OCI-LY7 (cell line): ENCODE measurements at regions not wholly inside any gene's neighbourhood (a gene's known extent, or its start where the extent isn't known, plus 50 kb on each side); places are given as distances from the start of the nearest gene placed in this dataset.
A peak's percentile ranks its signal among the peaks of the same experiment; 100 is the strongest.
"Not testable (repeated sequence)": the region's sequence is repeated elsewhere in the genome, so short reads cannot be mapped to it uniquely, and the experiment has no call there.

ENCODE experiments used
- BruUV-seq: library from RNA; stranded (reverse); fragments of 400-500 nt; replicated peaks from 2 replicates; lab custom pipeline; 2021; lab: Mats Ljungman, UMichigan
- CTCF ChIA-PET: fragments of 300-600 bp; sonication (Branson Sonifier 250); formaldehyde crosslinking; loops from one replicate; lab custom pipeline; 2022; ENCODE audit warnings: antibody characterized with exemption; ENCODE audit not compliant: unreplicated experiment; lab: Charles Lee
- POLR2A ChIA-PET: fragments of 300-600 bp; sonication (Branson Sonifier 250); formaldehyde crosslinking; loops from one replicate; lab custom pipeline; 2022; ENCODE audit warnings: antibody characterized with exemption; lab: Charles Lee
- DNase-seq: peaks from one replicate; pipeline ENCODE4 v3.0.0-alpha.2; 2015; ENCODE audit warnings: low spot score
- H2AFZ ChIP-seq: fragments of 200-600 bp; sonication (generic), shearing (Covaris generic); 2 replicates; pipeline ENCODE4 v1.6.1; 2014; ENCODE audit warnings: mild to moderate bottlenecking, antibody characterized with exemption, low read length, moderate library complexity
- H3K27ac ChIP-seq: fragments of 200-600 bp; sonication (generic); 2 replicates; pipeline ENCODE4 v1.5.1; 2014; ENCODE audit warnings: mixed run types, low read depth, mild to moderate bottlenecking, moderate library complexity, low read length, inconsistent platforms; ENCODE audit not compliant: poor library complexity, severe bottlenecking
- H3K36me3 ChIP-seq: fragments of 200-600 bp; sonication (generic); 2 replicates; pipeline ENCODE4 v1.6.1; 2014; ENCODE audit warnings: mild to moderate bottlenecking, antibody characterized with exemption, low read length, moderate library complexity, mixed read lengths; ENCODE audit not compliant: insufficient read depth
- H3K4me1 ChIP-seq: fragments of 200-600 bp; sonication (generic); 2 replicates; pipeline ENCODE4 v1.5.1; 2014; ENCODE audit warnings: mild to moderate bottlenecking, low read length; ENCODE audit not compliant: insufficient read depth, poor library complexity, severe bottlenecking
- H3K4me2 ChIP-seq: fragments of 200-600 bp; sonication (generic); 2 replicates; pipeline ENCODE4 v1.6.1; 2014; ENCODE audit warnings: mild to moderate bottlenecking, low read length
- H3K4me3 ChIP-seq: fragments of 200-600 bp; sonication (generic); 2 replicates; pipeline ENCODE4 v1.5.1; 2014; ENCODE audit warnings: mild to moderate bottlenecking, low read depth, low read length; ENCODE audit not compliant: poor library complexity, severe bottlenecking
- H3K79me2 ChIP-seq: fragments of 200-600 bp; sonication (generic); 2 replicates; pipeline ENCODE4 v1.6.1; 2016; ENCODE audit warnings: low read depth, mild to moderate bottlenecking, low read length, moderate library complexity, mixed read lengths; ENCODE audit not compliant: insufficient read depth
- H3K9me2 ChIP-seq: fragments of 200-600 bp; sonication (generic); 2 replicates; pipeline ENCODE4 v1.6.1; 2016; ENCODE audit warnings: mild to moderate bottlenecking, low read length, mixed read lengths; ENCODE audit not compliant: insufficient read depth
- H3K9me3 ChIP-seq: fragments of 200-600 bp; sonication (generic); 2 replicates; pipeline ENCODE4 v1.6.1; 2014; ENCODE audit warnings: mild to moderate bottlenecking, mixed run types, low read length, mixed read lengths
- H4K20me1 ChIP-seq: fragments of 200-600 bp; sonication (generic); 2 replicates; pipeline ENCODE4 v1.6.1; 2014; ENCODE audit warnings: mild to moderate bottlenecking, antibody characterized with exemption, low read length, moderate library complexity, mixed read lengths; ENCODE audit not compliant: insufficient read depth
- EZH2phosphoT487 ChIP-seq: fragments of 200-600 bp; sonication (generic); IDR thresholded peaks from 2 replicates; pipeline ENCODE4 v1.6.1; 2018; ENCODE audit warnings: low read depth, borderline replicate concordance, mild to moderate bottlenecking, mixed run types, antibody characterized with exemption, low read length, moderate library complexity, mixed read lengths
- intact Hi-C: fragments of 100-400 bp; cut with micrococcal nuclease; formaldehyde crosslinking; loops from one replicate; pipeline ENCODE4 v1.10.0; 2022; ENCODE audit not compliant: unreplicated experiment
- TF ChIP-seq, protein P1 (sequence below): fragments of 200-600 bp; sonication (generic); conservative IDR thresholded peaks from 2 replicates; pipeline ENCODE4 v1.5.1; 2014; ENCODE audit warnings: mild to moderate bottlenecking, antibody characterized with exemption, low read length, moderate library complexity, mixed read lengths

- DNase-seq: no peak
- no peaks in the 10 kb centered on the region for H3K9me2 ChIP-seq
- no peaks in the 10 kb centered on the region for H3K36me3 ChIP-seq
- H3K4me3 ChIP-seq: no peak overlapping the region
- no peaks in the 10 kb centered on the region for H4K20me1 ChIP-seq
- peaks cover 23% of the 10 kb centered on the region for H3K4me1 ChIP-seq
- no peak overlapping the region for H3K27ac ChIP-seq
- ChIA-PET CTCF (no interaction called here), POLR2A (no interaction called here)
- no peaks in the 10 kb centered on the region for H3K9me3 ChIP-seq
- peak overlapping the region; percentile 41 for H3K4me2 ChIP-seq
- no peaks in the 10 kb centered on the region for H3K79me2 ChIP-seq
- intact Hi-C loops: no loop called here
- H2AFZ ChIP-seq: peak overlapping the region; percentile 47; the same call in 1 of the 2 replicates
- BruUV-seq: no TSS peak
- TF ChIP-seq, protein P1, sequence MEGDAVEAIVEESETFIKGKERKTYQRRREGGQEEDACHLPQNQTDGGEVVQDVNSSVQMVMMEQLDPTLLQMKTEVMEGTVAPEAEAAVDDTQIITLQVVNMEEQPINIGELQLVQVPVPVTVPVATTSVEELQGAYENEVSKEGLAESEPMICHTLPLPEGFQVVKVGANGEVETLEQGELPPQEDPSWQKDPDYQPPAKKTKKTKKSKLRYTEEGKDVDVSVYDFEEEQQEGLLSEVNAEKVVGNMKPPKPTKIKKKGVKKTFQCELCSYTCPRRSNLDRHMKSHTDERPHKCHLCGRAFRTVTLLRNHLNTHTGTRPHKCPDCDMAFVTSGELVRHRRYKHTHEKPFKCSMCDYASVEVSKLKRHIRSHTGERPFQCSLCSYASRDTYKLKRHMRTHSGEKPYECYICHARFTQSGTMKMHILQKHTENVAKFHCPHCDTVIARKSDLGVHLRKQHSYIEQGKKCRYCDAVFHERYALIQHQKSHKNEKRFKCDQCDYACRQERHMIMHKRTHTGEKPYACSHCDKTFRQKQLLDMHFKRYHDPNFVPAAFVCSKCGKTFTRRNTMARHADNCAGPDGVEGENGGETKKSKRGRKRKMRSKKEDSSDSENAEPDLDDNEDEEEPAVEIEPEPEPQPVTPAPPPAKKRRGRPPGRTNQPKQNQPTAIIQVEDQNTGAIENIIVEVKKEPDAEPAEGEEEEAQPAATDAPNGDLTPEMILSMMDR: 0 out of 2 replicates have a peak, but pooled peaks have one; percentile 33
- TF ChIP-seq EZH2phosphoT487: no peak
These were observed 233.9 kb downstream of the KCNRG start for GRCh38 chr13:50249144-50249521.

DNA sequence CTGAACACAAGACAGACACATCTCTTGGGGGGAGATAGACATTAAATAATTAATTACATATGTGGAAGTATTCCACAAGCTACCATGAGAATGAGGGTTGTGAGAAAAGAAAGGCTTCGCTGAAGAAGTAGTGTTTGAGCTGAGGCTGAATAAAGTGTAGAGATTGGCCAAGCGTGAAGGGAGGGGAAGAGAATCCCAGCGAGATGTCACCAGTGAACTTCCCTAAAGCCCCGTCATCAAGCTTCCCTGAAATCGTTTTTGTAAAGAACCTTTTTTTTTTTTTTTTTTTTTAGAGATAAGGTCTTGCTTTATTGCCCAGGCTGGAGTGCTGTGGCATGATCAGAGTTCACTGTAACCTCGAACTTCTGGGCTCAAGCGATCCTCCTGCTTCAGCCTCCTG is 235.2 kb downstream of the KCNRG start:
- peaks cover 13% of the 10 kb centered on the region for H3K4me1 ChIP-seq
- ChIA-PET CTCF (no interaction called here), POLR2A (interaction anchor here (0.6 to 0.8 kb wide), 2 partner anchors 26 to 550 kb away, joined by 4 to 5 read pairs; no protein-coding TSS in a partner anchor)
- DNase-seq: no peak
- H3K36me3 ChIP-seq: no peaks in the 10 kb centered on the region
- H3K4me2 ChIP-seq: no peak overlapping the region
- no peak overlapping the region for H2AFZ ChIP-seq
- BruUV-seq: no TSS peak
- no peak for TF ChIP-seq EZH2phosphoT487
- TF ChIP-seq, protein P1: no peak
- no peak overlapping the region for H3K4me3 ChIP-seq
- H4K20me1 ChIP-seq: no peaks in the 10 kb centered on the region
- H3K27ac ChIP-seq: no peak overlapping the region
- H3K9me2 ChIP-seq: no peaks in the 10 kb centered on the region
- no peaks in the 10 kb centered on the region for H3K79me2 ChIP-seq
- H3K9me3 ChIP-seq: no peaks in the 10 kb centered on the region
- intact Hi-C loops: no loop called here

DNA sequence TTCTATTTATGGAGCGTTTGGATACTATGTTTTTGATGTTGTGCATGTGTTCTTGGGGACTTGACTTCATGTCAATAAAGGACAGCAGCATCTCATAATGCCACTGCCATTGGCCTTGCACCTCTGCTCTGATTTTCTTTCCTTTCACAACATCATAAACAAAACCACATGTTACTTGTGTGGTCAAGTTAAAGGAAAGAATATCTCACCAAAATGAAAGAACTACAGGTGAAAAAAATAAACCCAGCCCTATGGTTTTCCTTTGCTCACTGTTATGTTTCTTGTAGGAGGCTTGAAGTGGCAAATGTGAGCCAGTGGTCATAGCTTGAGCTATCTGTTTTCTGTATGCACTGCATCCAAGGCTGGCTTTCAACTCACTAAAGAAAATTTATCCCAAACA is 240.4 kb downstream of the KCNRG start:
- Histone ChIP-seq H4K20me1 (no peaks in the 10 kb centered on the region), H3K4me1 (peaks cover 10% of the 10 kb centered on the region), H3K79me2 (no peaks in the 10 kb centered on the region), H3K4me3 (no peak overlapping the region), H3K9me2 (no peaks in the 10 kb centered on the region), H3K4me2 (no peak overlapping the region), H3K36me3 (no peaks in the 10 kb centered on the region), H2AFZ (no peak overlapping the region), H3K9me3 (no peaks in the 10 kb centered on the region), H3K27ac (no peak overlapping the region)
- ChIA-PET POLR2A (interaction anchor here (0.7 to 1.0 kb wide), 2 partner anchors 15 to 390 kb away, joined by 3 read pairs; no protein-coding TSS in a partner anchor), CTCF (no interaction called here)
- intact Hi-C loops: no loop called here
- TF ChIP-seq EZH2phosphoT487: no peak
- TF ChIP-seq, protein P1: no peak
- BruUV-seq: no TSS peak
- DNase-seq: no peak

DNA sequence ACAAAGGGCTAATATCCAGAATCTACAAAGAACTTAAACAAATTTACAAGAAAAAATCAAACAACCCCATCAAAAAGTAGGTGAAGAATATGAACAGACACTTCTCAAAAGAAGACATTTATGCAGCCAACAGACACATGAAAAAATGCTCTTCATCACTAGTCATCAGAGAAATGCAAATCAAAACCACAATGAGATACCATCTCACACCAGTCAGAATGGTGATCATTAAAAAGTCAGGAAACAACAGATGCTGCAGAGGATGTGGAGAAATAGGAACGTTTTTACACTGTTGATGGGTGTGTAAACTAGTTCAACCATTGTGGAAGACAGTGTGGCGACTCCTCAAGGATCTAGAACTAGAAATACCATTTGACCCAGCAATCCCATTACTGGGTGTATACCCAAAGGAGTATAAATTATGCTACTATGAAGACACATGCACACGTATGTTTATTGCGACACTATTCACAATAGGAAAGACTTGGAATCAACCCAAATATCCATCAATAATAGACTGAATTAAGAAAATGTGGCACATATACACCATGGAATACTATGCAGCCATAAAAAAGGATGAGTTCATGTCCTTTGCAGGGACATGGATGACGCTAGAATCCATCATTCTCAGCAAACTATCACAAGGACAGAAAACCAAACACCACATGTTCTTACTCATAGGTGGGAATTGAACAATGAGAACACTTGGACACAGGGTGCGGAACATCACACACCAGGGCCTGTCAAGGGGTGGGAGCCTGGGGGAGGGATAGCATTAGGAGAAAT is 241.5 kb downstream of the KCNRG start:
- CTCF ChIA-PET, POLR2A ChIA-PET, BruUV-seq, H4K20me1 ChIP-seq, intact Hi-C loops, H3K79me2 ChIP-seq, H3K4me1 ChIP-seq, H3K27ac ChIP-seq, H3K9me3 ChIP-seq, DNase-seq, H3K4me2 ChIP-seq, H3K9me2 ChIP-seq, H2AFZ ChIP-seq, H3K4me3 ChIP-seq, H3K36me3 ChIP-seq: not testable (repeated sequence)
